Stomach (tissue), 8 donors: ENCODE measurements at regions not wholly inside any gene's neighbourhood (a gene's known extent, or its start where the extent isn't known, plus 50 kb on each side); places are given as distances from the start of the nearest gene placed in this dataset.

Source experiments
- DNase-seq, 2 donors: peaks; one replicate each; pipeline versions ENCODE4 v3.0.0 to v3.0.0-alpha.2; 2013 to 2019
- H3K27ac ChIP-seq, 5 donors: fragments of 200-600 bp in 4 of 5; sonication (generic) in 4 of 5; one replicate each; pipeline ENCODE4 v1.5.1; 2013 to 2019; ENCODE audit warnings: mild to moderate bottlenecking in 1 of 5, moderate library complexity in 1 of 5
- H3K27me3 ChIP-seq, 3 donors: fragments of 200-600 bp; sonication (generic); one replicate each; pipeline ENCODE4 v1.5.1; 2017 to 2019; ENCODE audit warnings: mixed run types in 1 of 3
- H3K36me3 ChIP-seq, 4 donors: fragments of 200-600 bp; sonication (generic); 1 replicate in 3 of 4; 2 replicates in 1 of 4; pipeline ENCODE4 v1.5.1; 2016 to 2019
- H3K4me1 ChIP-seq, 4 donors: fragments of 200-600 bp; sonication (generic); one replicate each; pipeline ENCODE4 v1.5.1; 2016 to 2019
- H3K4me3 ChIP-seq, 4 donors: fragments of 200-600 bp; sonication (generic) in 3 of 4; one replicate each; pipeline ENCODE4 v1.5.1; 2016 to 2019; ENCODE audit warnings: mild to moderate bottlenecking in 1 of 4
- H3K9me3 ChIP-seq, 4 donors: fragments of 200-600 bp; sonication (generic); one replicate each; pipeline ENCODE4 v1.5.1; 2016 to 2019
- EP300 ChIP-seq: sonication (generic); formaldehyde crosslinking; IDR thresholded peaks from one replicate; pipeline ENCODE4 v1.6.1; 2017; ENCODE audit warnings: antibody characterized with exemption
- POLR2A ChIP-seq, 4 donors: fragments of 450-650 bp; IDR thresholded peaks; one replicate each; pipeline ENCODE4 v1.6.1; 2016; ENCODE audit warnings: antibody characterized with exemption in 4 of 4, control low read depth in 2 of 4, mild to moderate bottlenecking in 1 of 4, moderate library complexity in 1 of 4
- POLR2AphosphoS5 ChIP-seq, 3 donors: sonication (generic); formaldehyde crosslinking; IDR thresholded peaks; one replicate each; pipeline ENCODE4 v1.6.1; 2016; ENCODE audit warnings: antibody characterized with exemption in 3 of 3
- WGBS, 5 donors: extraction: QIAGEN DNeasy Blood & Tissue Kit in 3 of 5; methylation state at CpG; one replicate each; pipeline versions ENCODE4 v1.1.5 to v1.1.7; 2013 to 2018; 5-methylcytosine and 5-hydroxymethylcytosine counted together
- intact Hi-C: fragments of 100-400 bp; cut with DNase I; formaldehyde crosslinking; loops from one replicate; pipeline ENCODE4 v1.15.1; 2023; ENCODE audit warnings: low total_unique reads
- TF ChIP-seq, protein P1 (sequence below), 7 experiments: fragments of 450-650 bp in 4 of 7; fragments of 200-600 bp in 3 of 7; sonication (generic) in 3 of 7; IDR thresholded peaks; one replicate each; pipeline ENCODE4 v1.5.1; 2016 to 2019; ENCODE audit warnings: antibody characterized with exemption in 7 of 7, control low read depth in 2 of 7, mild to moderate bottlenecking in 1 of 7
- donor health status: healthy with polysubstance abuse.
- donor health status: Bipolar disorder and iron deficiency.
- donor health status: healthy.

DNA sequence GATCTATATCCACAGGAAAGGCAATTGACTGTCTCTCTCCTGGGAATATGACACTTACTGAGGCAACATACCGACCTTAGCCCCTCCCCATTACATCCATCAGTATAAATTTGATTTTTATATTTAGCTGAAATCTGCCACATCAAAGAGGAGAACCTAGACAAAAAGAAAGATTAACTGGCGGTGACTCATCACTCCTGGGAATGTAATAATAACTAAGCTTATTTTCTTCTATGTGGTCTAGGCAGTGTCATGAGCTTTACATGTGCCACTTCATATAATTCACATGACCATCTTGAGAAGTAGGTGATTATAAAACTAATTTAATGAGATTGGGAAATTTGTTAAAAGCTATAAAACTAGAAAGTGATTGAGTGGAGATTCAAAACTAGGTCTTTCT is 520.0 kb upstream of the HS3ST5 start:
- Histone ChIP-seq H3K27me3 (no peaks in the 10 kb centered on the region), H3K4me1 (no peaks in the 10 kb centered on the region), H3K9me3 (peaks cover 0 to 9% (median 0%) of the 10 kb centered on the region in 4 donors), H3K27ac (no peak overlapping the region), H3K4me3 (no peak overlapping the region), H3K36me3 (no peaks in the 10 kb centered on the region)
- no peak for DNase-seq
- 69 to 83% (median 75%) methylated on average over 2 of the region's 2 CpGs for WGBS, 5 donors
- intact Hi-C loops: no loop called here
- TF ChIP-seq EP300 (no peak), POLR2A (IDR thresholded peaks at IDR 0.05) (no peak), POLR2AphosphoS5 (IDR thresholded peaks at IDR 0.05) (no peak)
- TF ChIP-seq, protein P1, sequence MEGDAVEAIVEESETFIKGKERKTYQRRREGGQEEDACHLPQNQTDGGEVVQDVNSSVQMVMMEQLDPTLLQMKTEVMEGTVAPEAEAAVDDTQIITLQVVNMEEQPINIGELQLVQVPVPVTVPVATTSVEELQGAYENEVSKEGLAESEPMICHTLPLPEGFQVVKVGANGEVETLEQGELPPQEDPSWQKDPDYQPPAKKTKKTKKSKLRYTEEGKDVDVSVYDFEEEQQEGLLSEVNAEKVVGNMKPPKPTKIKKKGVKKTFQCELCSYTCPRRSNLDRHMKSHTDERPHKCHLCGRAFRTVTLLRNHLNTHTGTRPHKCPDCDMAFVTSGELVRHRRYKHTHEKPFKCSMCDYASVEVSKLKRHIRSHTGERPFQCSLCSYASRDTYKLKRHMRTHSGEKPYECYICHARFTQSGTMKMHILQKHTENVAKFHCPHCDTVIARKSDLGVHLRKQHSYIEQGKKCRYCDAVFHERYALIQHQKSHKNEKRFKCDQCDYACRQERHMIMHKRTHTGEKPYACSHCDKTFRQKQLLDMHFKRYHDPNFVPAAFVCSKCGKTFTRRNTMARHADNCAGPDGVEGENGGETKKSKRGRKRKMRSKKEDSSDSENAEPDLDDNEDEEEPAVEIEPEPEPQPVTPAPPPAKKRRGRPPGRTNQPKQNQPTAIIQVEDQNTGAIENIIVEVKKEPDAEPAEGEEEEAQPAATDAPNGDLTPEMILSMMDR (IDR thresholded peaks at IDR 0.05): no peak

DNA sequence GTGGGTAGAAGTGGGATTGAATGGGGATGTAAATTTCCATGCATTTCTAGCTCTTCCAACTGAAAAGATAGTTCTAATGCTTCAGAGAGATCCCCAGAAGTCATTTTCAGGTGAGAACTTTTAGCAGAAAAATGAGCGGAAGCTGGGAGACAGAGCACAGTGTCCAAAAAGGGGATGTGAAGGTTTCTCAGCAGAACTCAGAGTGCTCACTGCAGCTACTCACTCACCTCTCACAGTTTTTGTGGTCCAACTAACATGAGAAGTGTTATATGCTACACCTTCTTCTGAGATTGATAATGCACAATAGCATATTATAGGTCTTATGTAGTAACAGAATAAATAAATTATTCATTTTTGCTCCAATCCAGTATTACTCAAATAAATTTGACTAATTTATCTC is 519.2 kb upstream of the HS3ST5 start:
- WGBS, 5 donors: 48 to 100% (median 95%) methylated on average over 1 of the region's 1 CpG
- H3K27me3 ChIP-seq: no peaks in the 10 kb centered on the region
- intact Hi-C loops: no loop called here
- no peak for TF ChIP-seq POLR2AphosphoS5 (IDR thresholded peaks at IDR 0.05)
- TF ChIP-seq POLR2A (IDR thresholded peaks at IDR 0.05): no peak
- TF ChIP-seq EP300: no peak
- TF ChIP-seq, protein P1 (IDR thresholded peaks at IDR 0.05): no peak
- no peak for DNase-seq
- H3K9me3 ChIP-seq: peaks cover 0 to 9% (median 0%) of the 10 kb centered on the region in 4 donors
- H3K36me3 ChIP-seq: no peaks in the 10 kb centered on the region
- no peak overlapping the region for H3K4me3 ChIP-seq
- no peak overlapping the region for H3K27ac ChIP-seq
- no peaks in the 10 kb centered on the region for H3K4me1 ChIP-seq

DNA sequence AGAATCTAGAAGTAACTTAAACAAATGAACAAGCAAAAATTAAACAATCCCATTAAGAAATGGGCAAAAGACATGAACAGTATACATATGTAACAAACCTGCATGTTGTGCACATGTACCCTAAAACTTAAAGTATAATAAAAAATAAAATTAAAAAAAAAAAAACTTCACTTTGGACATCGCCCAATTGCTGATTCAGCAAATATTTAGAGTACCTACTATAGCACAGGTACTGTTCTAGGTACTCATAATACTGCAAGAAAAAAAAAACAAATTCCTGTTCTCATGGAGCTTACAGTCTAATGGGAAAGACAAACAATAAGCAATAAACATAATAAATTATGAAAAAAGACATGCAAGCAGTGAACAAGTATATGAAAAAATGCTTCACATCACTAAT is 501.5 kb upstream of the HS3ST5 start:
- WGBS, 5 donors: 71 to 89% (median 85%) methylated on average over 1 of the region's 1 CpG
- intact Hi-C loops: no loop called here
- Histone ChIP-seq H3K27ac (no peak overlapping the region), H3K9me3 (peaks cover 0 to 7% (median 4%) of the 10 kb centered on the region in 4 donors), H3K27me3 (no peaks in the 10 kb centered on the region), H3K4me1 (no peaks in the 10 kb centered on the region), H3K36me3 (no peaks in the 10 kb centered on the region), H3K4me3 (no peak overlapping the region)
- TF ChIP-seq POLR2A (IDR thresholded peaks at IDR 0.05) (no peak), POLR2AphosphoS5 (IDR thresholded peaks at IDR 0.05) (no peak), EP300 (no peak)
- TF ChIP-seq, protein P1 (IDR thresholded peaks at IDR 0.05): no peak
- no peak for DNase-seq

DNA sequence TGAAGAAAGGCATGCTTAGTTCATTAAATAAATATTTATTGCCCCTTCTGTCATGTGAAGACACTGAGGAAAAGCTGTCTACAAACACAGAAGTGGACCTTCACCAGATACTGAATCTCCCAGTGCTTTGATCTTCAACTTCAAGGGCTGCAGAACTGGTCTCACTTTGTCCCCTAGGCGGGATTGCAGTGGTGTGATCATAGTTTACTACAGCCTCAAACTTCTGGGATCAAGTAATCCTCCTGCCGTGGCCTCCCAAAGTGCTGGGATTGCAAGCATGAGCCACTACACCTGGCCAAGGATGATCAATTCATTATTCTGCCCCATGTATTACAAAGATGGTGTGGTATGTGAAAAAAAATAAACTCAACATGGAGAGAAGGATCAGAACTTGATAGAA is 496.2 kb upstream of the HS3ST5 start:
- no peak for DNase-seq
- no peaks in the 10 kb centered on the region for H3K4me1 ChIP-seq
- H3K36me3 ChIP-seq: no peaks in the 10 kb centered on the region
- H3K4me3 ChIP-seq: no peak overlapping the region
- H3K27me3 ChIP-seq: no peaks in the 10 kb centered on the region
- H3K27ac ChIP-seq: no peak overlapping the region
- 72 to 100% (median 81%) methylated on average over 1 to 2 of the region's 2 CpGs for WGBS, 5 donors
- intact Hi-C loops: no loop called here
- TF ChIP-seq, protein P1 (IDR thresholded peaks at IDR 0.05): no peak
- TF ChIP-seq EP300: no peak
- H3K9me3 ChIP-seq: peaks cover 0 to 7% (median 1%) of the 10 kb centered on the region in 4 donors
